GM12891 (cell line): ENCODE measurements at regions not wholly inside any gene's neighbourhood (a gene's known extent, or its start where the extent isn't known, plus 50 kb on each side); places are given as distances from the start of the nearest gene placed in this dataset.

Experiments
- POLR2A ChIP-seq: IDR thresholded peaks from 2 replicates; pipeline ENCODE4 v1.6.1; 2011; ENCODE audit warnings: low read depth, low read length, control low read depth
- POLR2AphosphoS5 ChIP-seq: IDR thresholded peaks from 2 replicates; pipeline ENCODE4 v1.6.1; 2011; ENCODE audit warnings: low read depth, low read length, control low read depth

GRCh38 chr1:185539277-185539943 is 194.8 kb upstream of the HMCN1 start:
- no peak for TF ChIP-seq POLR2A
- TF ChIP-seq POLR2AphosphoS5: no peak
